ENCODE measurements at regions not wholly inside any gene's neighbourhood (a gene's known extent, or its start where the extent isn't known, plus 50 kb on each side); places are given as distances from the start of the nearest gene placed in this dataset.

DNA sequence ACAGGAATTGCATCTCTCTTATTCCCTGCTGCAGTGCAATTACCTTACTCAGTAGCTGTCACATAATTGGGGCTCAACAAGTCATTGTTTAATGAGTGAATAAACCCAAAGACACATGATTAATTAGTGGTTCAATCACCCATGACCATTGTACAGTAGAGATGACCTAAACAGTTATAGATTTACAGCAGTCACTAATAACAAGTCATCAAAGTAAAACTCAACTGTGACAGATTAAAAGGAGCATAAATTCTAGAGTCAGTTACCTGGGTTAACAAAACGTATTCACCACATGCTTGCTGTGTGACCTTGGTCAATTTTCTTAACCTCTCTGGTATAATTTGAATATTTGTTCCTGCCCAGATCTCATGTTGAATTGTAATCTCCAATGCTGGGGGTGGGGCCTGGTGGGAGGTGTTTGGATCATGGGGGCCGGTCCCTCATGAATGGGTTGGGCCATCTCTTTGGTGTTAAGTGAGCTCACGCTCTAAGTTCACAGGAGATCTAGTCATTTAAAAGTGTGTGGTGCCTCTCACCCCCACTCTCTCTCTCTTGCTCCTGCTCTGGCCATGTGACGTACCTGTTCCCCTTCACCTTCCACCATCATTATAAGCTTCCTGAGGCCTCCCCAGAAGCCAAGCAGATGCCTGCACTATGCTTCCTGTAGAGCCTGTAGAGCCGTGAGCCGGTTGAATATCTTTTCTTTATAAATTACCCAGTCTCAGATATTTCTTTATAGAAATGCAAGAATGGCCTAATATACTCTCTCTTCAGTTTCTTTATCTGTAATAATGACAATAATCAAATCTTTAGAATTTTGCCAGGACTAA lies 141.9 kb upstream of the PLEKHG7 start:
- peaks cover 54 to 74% (median 61%) of the 10 kb centered on the region in 3 donors for H3K4me1 Mint-ChIP-seq
- peak overlapping the region; percentile 1 to 21 (median 3) for H3K27ac Mint-ChIP-seq
- no peaks in the 10 kb centered on the region for H3K27me3 Mint-ChIP-seq
- peak overlapping the region in 2 of 4 donors; percentile 24 to 50 for H3K4me3 Mint-ChIP-seq
- H3K9me3 Mint-ChIP-seq = peaks cover 0 to 2% (median 0%) of the 10 kb centered on the region in 3 donors
- H3K36me3 Mint-ChIP-seq = no peaks in the 10 kb centered on the region

GRCh38 chr12:92558806-92559205 lies 144.0 kb upstream of the PLEKHG7 start:
- Mint-ChIP-seq H3K9me3 (peaks cover 0 to 2% (median 0%) of the 10 kb centered on the region in 3 donors), H3K27me3 (no peaks in the 10 kb centered on the region), H3K4me3 (peak overlapping the region; percentile 14 to 41 (median 23)), H3K27ac (peak overlapping the region; percentile 5 to 91 (median 6)), H3K36me3 (peaks cover 3% of the 10 kb centered on the region), H3K4me1 (peaks cover 54 to 77% (median 56%) of the 10 kb centered on the region in 3 donors)

GRCh38 chr12:92558215-92558773 lies 144.5 kb upstream of the PLEKHG7 start:
- peaks cover 49 to 74% (median 53%) of the 10 kb centered on the region in 3 donors for H3K4me1 Mint-ChIP-seq
- H3K36me3 Mint-ChIP-seq = peaks cover 3% of the 10 kb centered on the region
- H3K27me3 Mint-ChIP-seq = no peaks in the 10 kb centered on the region
- peak overlapping the region; percentile 23 to 85 (median 62) for H3K4me3 Mint-ChIP-seq
- peaks cover 0 to 2% (median 0%) of the 10 kb centered on the region in 3 donors for H3K9me3 Mint-ChIP-seq
- H3K27ac Mint-ChIP-seq = peak overlapping the region; percentile 5 to 91 (median 38)

DNA sequence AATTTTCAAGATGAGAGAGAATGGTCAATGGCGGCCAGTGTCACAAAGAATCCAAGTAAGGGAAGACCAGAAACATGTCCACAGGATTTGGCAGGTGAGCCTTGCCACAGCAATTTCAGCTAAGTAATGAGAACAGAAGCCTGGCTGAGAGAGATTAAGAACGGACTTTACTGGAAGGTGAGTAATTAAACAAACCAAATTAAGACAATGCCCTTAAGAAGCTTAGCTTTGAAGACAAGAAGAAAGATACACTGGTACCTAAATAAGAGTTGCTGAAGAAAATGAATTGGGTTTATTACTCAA lies 145.4 kb upstream of the PLEKHG7 start:
- peak overlapping the region; percentile 67 to 85 (median 80) for H3K4me3 Mint-ChIP-seq
- H3K36me3 Mint-ChIP-seq = peaks cover 3% of the 10 kb centered on the region
- peaks cover 0 to 2% (median 0%) of the 10 kb centered on the region in 3 donors for H3K9me3 Mint-ChIP-seq
- H3K27ac Mint-ChIP-seq = peak overlapping the region; percentile 43 to 94 (median 91)
- H3K4me1 Mint-ChIP-seq = peaks cover 44 to 68% (median 50%) of the 10 kb centered on the region in 3 donors
- H3K27me3 Mint-ChIP-seq = no peaks in the 10 kb centered on the region

GRCh38 chr12:92556637-92557421 lies 146.0 kb upstream of the PLEKHG7 start:
- H3K36me3 Mint-ChIP-seq = peaks cover 3% of the 10 kb centered on the region
- H3K9me3 Mint-ChIP-seq = peaks cover 0 to 2% (median 0%) of the 10 kb centered on the region in 3 donors
- peaks cover 39 to 63% (median 45%) of the 10 kb centered on the region in 3 donors for H3K4me1 Mint-ChIP-seq
- peak overlapping the region; percentile 43 to 94 (median 91) for H3K27ac Mint-ChIP-seq
- peak overlapping the region; percentile 67 to 85 (median 80) for H3K4me3 Mint-ChIP-seq
- no peaks in the 10 kb centered on the region for H3K27me3 Mint-ChIP-seq

- H3K4me1 Mint-ChIP-seq = peaks cover 32 to 57% (median 39%) of the 10 kb centered on the region in 3 donors
- no peaks in the 10 kb centered on the region for H3K27me3 Mint-ChIP-seq
- H3K27ac Mint-ChIP-seq = peak overlapping the region; percentile 43 to 94 (median 91)
- H3K9me3 Mint-ChIP-seq = peaks cover 0 to 2% (median 0%) of the 10 kb centered on the region in 3 donors
- peaks cover 3% of the 10 kb centered on the region for H3K36me3 Mint-ChIP-seq
- peak overlapping the region; percentile 67 to 85 (median 76) for H3K4me3 Mint-ChIP-seq
Measured at GRCh38 chr12:92556141-92556540, 146.6 kb upstream of the PLEKHG7 start.

DNA sequence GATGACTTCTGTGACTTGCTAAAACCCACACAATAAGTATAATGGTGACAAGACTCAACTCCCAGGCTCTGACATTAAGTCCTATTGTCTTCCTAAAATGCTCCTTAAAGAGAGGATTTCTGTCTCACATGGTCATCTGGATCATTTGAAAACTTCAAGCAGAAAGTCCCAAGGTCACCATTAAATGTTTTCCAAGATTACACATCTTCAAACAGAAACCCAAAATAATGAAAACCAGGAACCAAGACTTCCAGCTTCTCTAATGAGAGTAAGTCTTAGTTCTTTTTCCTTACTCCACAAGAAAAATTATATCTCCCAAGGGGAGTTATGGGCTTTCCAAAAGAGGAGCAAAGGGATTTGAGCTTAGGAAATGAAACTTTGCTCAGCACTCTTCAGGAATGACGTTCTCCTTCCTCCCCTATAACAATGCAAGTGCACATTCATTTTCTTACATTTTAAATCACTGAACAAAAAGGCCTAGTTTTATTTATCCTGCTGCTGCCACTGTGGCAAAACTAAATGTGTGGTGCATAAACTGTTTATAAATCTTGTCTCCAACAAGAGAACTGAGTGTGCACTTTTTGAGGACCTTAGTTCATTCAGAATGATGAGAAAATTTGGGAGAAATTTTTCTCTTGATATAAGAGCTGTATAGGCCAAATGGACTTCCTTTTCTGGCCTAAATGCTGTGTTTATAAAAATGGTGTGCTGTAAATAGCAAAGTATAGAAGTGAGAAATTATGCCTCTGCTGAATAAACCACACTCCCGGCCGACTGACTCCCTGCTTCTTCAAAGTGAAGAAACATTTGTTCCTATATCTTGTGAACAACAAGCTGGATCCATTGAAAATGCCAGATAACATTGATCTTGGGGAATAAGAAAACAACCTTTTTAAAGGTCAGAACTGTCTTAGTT lies 148.4 kb upstream of the PLEKHG7 start:
- peaks cover 32 to 48% (median 35%) of the 10 kb centered on the region in 3 donors for H3K4me1 Mint-ChIP-seq
- H3K9me3 Mint-ChIP-seq = peaks cover 0 to 2% (median 0%) of the 10 kb centered on the region in 3 donors
- peak overlapping the region; percentile 59 to 91 (median 89) for H3K27ac Mint-ChIP-seq
- H3K36me3 Mint-ChIP-seq = peaks cover 4% of the 10 kb centered on the region
- H3K27me3 Mint-ChIP-seq = no peaks in the 10 kb centered on the region
- H3K4me3 Mint-ChIP-seq = peak overlapping the region in 1 of 4 donors; percentile 31

DNA sequence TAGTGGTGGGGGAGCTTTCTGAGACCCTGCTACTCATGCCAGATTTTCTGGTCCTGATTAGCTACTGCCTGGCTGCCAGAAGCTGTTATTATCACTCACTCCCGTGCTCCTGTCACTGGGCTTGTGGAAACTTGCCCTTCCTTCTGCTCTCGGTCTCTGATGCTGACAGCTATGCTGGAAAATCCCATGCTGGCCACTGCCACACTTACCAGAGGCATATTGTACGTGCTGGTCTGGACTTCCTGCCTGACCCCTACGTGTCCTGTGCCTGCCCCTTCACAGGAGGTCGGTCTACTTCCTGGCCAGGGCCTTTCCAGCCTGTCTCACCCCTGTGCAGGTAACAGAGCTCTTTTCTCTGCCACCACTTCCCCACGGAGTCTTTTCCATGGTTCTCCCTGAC lies 149.4 kb upstream of the PLEKHG7 start:
- Mint-ChIP-seq H3K4me1 (peaks cover 28 to 41% (median 29%) of the 10 kb centered on the region in 3 donors), H3K27me3 (no peaks in the 10 kb centered on the region), H3K4me3 (no peak overlapping the region), H3K27ac (no peak overlapping the region), H3K36me3 (peaks cover 4% of the 10 kb centered on the region), H3K9me3 (peaks cover 0 to 2% (median 0%) of the 10 kb centered on the region in 3 donors)

DNA sequence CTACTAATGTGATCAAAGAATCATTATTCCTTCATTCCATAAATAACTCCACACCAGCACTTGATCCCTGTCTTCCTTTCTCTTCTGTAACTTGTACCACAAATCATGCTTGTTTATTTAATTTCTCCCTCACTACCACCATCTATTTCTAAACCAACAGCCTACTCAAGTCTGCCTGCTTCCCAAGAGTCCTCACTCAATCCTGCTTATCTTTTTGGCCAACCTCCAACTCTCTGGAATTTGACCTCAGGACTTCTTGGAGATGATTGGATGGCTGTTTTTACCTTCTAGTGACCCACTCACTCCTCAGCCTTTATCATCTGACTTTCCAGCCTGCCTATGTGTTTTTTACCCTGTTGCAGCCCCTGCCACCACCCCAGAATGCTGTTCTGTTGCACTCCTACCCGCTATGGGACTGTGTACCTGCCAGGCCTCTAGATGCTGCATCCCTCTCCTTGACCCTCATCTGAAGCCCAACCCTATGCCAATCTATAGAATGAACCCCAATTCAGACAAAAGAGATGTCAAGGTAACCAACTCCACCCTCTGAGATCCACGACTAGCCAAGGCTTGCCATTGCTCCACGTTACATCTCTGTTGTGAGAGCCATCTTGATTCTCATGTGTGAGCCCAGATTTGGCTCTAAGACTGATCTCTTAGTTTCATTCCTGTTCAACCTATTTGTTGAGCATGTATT lies 150.2 kb upstream of the PLEKHG7 start:
- no peak overlapping the region for H3K27ac Mint-ChIP-seq
- H3K4me1 Mint-ChIP-seq = peaks cover 23 to 34% (median 28%) of the 10 kb centered on the region in 3 donors
- H3K4me3 Mint-ChIP-seq = no peak overlapping the region
- peaks cover 0 to 2% (median 0%) of the 10 kb centered on the region in 3 donors for H3K9me3 Mint-ChIP-seq
- H3K27me3 Mint-ChIP-seq = no peaks in the 10 kb centered on the region
- peaks cover 4% of the 10 kb centered on the region for H3K36me3 Mint-ChIP-seq

GRCh38 chr12:92551853-92552397 lies 150.9 kb upstream of the PLEKHG7 start:
- H3K4me3 Mint-ChIP-seq = no peak overlapping the region
- H3K9me3 Mint-ChIP-seq = no peaks in the 10 kb centered on the region
- H3K36me3 Mint-ChIP-seq = peaks cover 4% of the 10 kb centered on the region
- H3K27ac Mint-ChIP-seq = no peak overlapping the region
- peaks cover 18 to 29% (median 23%) of the 10 kb centered on the region in 3 donors for H3K4me1 Mint-ChIP-seq
- H3K27me3 Mint-ChIP-seq = no peaks in the 10 kb centered on the region

DNA sequence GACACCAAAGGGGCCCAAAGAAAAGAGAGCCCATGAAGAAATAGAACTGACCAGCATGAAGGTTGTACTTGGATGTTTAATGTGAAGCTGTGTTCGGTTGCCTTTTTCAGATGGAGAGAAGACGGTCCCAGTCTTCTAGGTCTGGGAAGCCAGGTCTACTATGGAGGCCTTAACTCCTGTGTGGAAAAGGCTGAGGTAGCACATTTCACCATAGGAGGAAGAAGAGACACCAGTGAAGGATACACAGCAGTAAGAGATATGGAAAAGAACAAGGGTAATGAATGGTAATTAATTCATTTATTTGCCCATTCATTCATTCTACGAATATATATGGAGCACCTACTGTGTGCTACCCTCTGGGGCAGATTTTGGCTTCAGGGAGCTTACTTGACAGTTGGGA lies 151.6 kb upstream of the PLEKHG7 start:
- Mint-ChIP-seq H3K27ac (no peak overlapping the region), H3K4me3 (no peak overlapping the region), H3K9me3 (no peaks in the 10 kb centered on the region), H3K4me1 (peaks cover 11 to 23% (median 16%) of the 10 kb centered on the region in 3 donors), H3K27me3 (no peaks in the 10 kb centered on the region), H3K36me3 (peaks cover 4% of the 10 kb centered on the region)

GRCh38 chr12:92550661-92551060 lies 152.1 kb upstream of the PLEKHG7 start:
- Mint-ChIP-seq H3K36me3 (peaks cover 4% of the 10 kb centered on the region), H3K4me3 (no peak overlapping the region), H3K27ac (no peak overlapping the region), H3K4me1 (peaks cover 6 to 18% (median 11%) of the 10 kb centered on the region in 3 donors), H3K9me3 (no peaks in the 10 kb centered on the region), H3K27me3 (no peaks in the 10 kb centered on the region)

- peaks cover 4% of the 10 kb centered on the region for H3K36me3 Mint-ChIP-seq
- H3K27me3 Mint-ChIP-seq = no peaks in the 10 kb centered on the region
- no peak overlapping the region for H3K27ac Mint-ChIP-seq
- H3K9me3 Mint-ChIP-seq = no peaks in the 10 kb centered on the region
- H3K4me1 Mint-ChIP-seq = peaks cover 6 to 17% (median 10%) of the 10 kb centered on the region in 3 donors
- no peak overlapping the region for H3K4me3 Mint-ChIP-seq
Measured at GRCh38 chr12:92550254-92550653, 152.5 kb upstream of the PLEKHG7 start.

Measured in IgD-negative memory B cell (primary cell).